Tibial nerve (tissue), 4 donors: ENCODE measurements at regions not wholly inside any gene's neighbourhood (a gene's known extent, or its start where the extent isn't known, plus 50 kb on each side); places are given as distances from the start of the nearest gene placed in this dataset.

Source experiments
- EP300 ChIP-seq, 2 donors: sonication (generic); formaldehyde crosslinking; IDR thresholded peaks; one replicate each; pipeline ENCODE4 v1.6.1; 2017; ENCODE audit warnings: antibody characterized with exemption in 2 of 2, mild to moderate bottlenecking in 1 of 2
- POLR2A ChIP-seq, 2 donors: fragments of 450-650 bp; IDR thresholded peaks; one replicate each; pipeline ENCODE4 v1.6.1; 2017; ENCODE audit warnings: antibody characterized with exemption in 2 of 2, mild to moderate bottlenecking in 2 of 2, moderate library complexity in 2 of 2
- TF ChIP-seq, protein P1 (sequence below), 5 experiments: fragments of 200-600 bp in 3 of 5; fragments of 450-650 bp in 2 of 5; sonication (generic) in 3 of 5; IDR thresholded peaks; one replicate each; pipeline ENCODE4 v1.5.1; 2016 to 2019; ENCODE audit warnings: antibody characterized with exemption in 5 of 5, mild to moderate bottlenecking in 3 of 5, moderate library complexity in 2 of 5

DNA sequence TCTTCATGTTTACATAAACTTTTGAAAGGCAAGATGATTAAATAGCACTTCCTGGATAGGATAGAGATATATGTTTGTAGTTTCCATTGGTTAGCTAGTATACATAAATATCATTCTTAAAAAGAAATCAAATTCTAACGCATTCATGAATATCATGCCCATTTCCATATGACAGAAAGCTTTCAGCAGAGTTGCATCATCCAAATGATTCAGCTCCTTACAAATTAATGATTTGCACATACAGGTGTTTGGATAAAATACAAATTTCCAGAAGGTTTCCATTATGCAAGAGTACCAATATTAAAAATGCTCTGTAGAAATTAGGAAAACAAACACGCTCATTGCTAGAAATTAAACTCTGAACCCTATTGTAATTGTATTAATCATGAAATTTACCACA lies 264.4 kb downstream of the FOXG1 start:
- TF ChIP-seq, protein P1, sequence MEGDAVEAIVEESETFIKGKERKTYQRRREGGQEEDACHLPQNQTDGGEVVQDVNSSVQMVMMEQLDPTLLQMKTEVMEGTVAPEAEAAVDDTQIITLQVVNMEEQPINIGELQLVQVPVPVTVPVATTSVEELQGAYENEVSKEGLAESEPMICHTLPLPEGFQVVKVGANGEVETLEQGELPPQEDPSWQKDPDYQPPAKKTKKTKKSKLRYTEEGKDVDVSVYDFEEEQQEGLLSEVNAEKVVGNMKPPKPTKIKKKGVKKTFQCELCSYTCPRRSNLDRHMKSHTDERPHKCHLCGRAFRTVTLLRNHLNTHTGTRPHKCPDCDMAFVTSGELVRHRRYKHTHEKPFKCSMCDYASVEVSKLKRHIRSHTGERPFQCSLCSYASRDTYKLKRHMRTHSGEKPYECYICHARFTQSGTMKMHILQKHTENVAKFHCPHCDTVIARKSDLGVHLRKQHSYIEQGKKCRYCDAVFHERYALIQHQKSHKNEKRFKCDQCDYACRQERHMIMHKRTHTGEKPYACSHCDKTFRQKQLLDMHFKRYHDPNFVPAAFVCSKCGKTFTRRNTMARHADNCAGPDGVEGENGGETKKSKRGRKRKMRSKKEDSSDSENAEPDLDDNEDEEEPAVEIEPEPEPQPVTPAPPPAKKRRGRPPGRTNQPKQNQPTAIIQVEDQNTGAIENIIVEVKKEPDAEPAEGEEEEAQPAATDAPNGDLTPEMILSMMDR (IDR thresholded peaks at IDR 0.05): no peak
- TF ChIP-seq POLR2A (IDR thresholded peaks at IDR 0.05) (no peak), EP300 (IDR thresholded peaks at IDR 0.05) (no peak)
